K562 (cell line): ENCODE measurements at regions not wholly inside any gene's neighbourhood (a gene's known extent, or its start where the extent isn't known, plus 50 kb on each side); places are given as distances from the start of the nearest gene placed in this dataset.

Source experiments
- ATAC-seq: fragments of 200-7000 bp; cut with Tn5 transposase; 3 replicates; pipeline ENCODE4 v1.9.1; 2020; ENCODE audit warnings: moderate library complexity
- BruUV-seq: library from RNA; stranded (reverse); fragments of 400-500 nt; replicated peaks from 2 replicates; lab custom pipeline; 2021; lab: Mats Ljungman, UMichigan
- CTCF ChIA-PET: fragments of 300-600 bp; formaldehyde crosslinking; extraction: SDS; loops from one replicate; lab custom pipeline; 2021; ENCODE audit warnings: low intra/inter-chr PET ratio; lab: Yijun Ruan, JAX
- POLR2A ChIA-PET: fragments of 300-600, 350-650 bp; sonication (Branson Sonifier 250); formaldehyde crosslinking; extraction: SDS; loops from one replicate; lab custom pipeline; 2021; ENCODE audit warnings: antibody characterized with exemption, inconsistent platforms; lab: Yijun Ruan, JAX
- DNase-seq, 4 experiments: peaks; one replicate each; pipeline versions ENCODE4 v3.0.0 to v3.0.0-alpha.2; 2011 to 2018; ENCODE audit warnings: low spot score in 3 of 4, mixed read lengths in 3 of 4; ENCODE audit errors: extremely low read depth in 1 of 4
- FAIRE-seq: peaks from 2 replicates; lab custom pipeline; 2011; peaks lifted over from hg19 to GRCh38; lab: Jason Lieb, UNC
- H2AFZ ChIP-seq: 2 replicates; pipeline ENCODE4 v1.6.0; 2011; ENCODE audit warnings: low read depth, low read length, control low read depth, inconsistent platforms
- H3K27ac ChIP-seq: fragments of 200-600 bp; 3 replicates; pipeline ENCODE4 v1.8.0; 2011; ENCODE audit warnings: low read depth, mild to moderate bottlenecking, control low read depth, inconsistent platforms, low read length, moderate library complexity, mixed read lengths; ENCODE audit errors: extremely low read depth
- H3K27me3 ChIP-seq, 2 experiments: fragments of 300-600 bp in 1 of 2; 2 replicates in 1 of 2; 3 replicates in 1 of 2; pipeline versions ENCODE4 v1.6.0 to v1.8.0; 2011; ENCODE audit warnings: inconsistent platforms in 2 of 2, low read length in 2 of 2, mild to moderate bottlenecking in 1 of 2, mixed read lengths in 1 of 2, moderate library complexity in 1 of 2; ENCODE audit not compliant: control insufficient read depth in 2 of 2, insufficient read depth in 2 of 2
- H3K36me3 ChIP-seq: fragments of 300-600 bp; 3 replicates; pipeline ENCODE4 v1.8.0; 2011; ENCODE audit warnings: mild to moderate bottlenecking, low read length, inconsistent platforms; ENCODE audit not compliant: control insufficient read depth, insufficient read depth
- H3K4me1 ChIP-seq, 2 experiments: fragments of 200-600 bp in 1 of 2; replicated peaks in 1 of 2; 2 replicates in 1 of 2; 3 replicates in 1 of 2; pipeline versions ENCODE4 v1.5.1 to v1.8.0; 2011; ENCODE audit warnings: inconsistent platforms in 2 of 2, low read length in 2 of 2, mild to moderate bottlenecking in 1 of 2, mixed read lengths in 1 of 2, moderate library complexity in 1 of 2; ENCODE audit not compliant: control insufficient read depth in 2 of 2, insufficient read depth in 2 of 2
- H3K4me2 ChIP-seq: 2 replicates; pipeline ENCODE4 v1.6.1; 2011; ENCODE audit warnings: low read length, control low read depth, inconsistent platforms, mixed read lengths; ENCODE audit not compliant: insufficient read depth
- H3K4me3 ChIP-seq: fragments of 200-600 bp; sonication (generic), shearing (Covaris generic); 2 replicates; pipeline ENCODE4 v1.5.1; 2016; ENCODE audit warnings: control low read depth, inconsistent platforms
- H3K79me2 ChIP-seq: fragments of 200-600 bp; 3 replicates; pipeline ENCODE4 v1.8.0; 2011; ENCODE audit warnings: low read length, inconsistent platforms; ENCODE audit not compliant: control insufficient read depth, insufficient read depth
- H3K9ac ChIP-seq, 2 experiments: 2 replicates each; pipeline versions ENCODE4 v1.6.0 to v1.6.1; 2011; ENCODE audit warnings: low read depth in 2 of 2, low read length in 2 of 2, control low read depth in 1 of 2, inconsistent platforms in 1 of 2, mild to moderate bottlenecking in 1 of 2, mixed read lengths in 1 of 2; ENCODE audit not compliant: insufficient read depth in 1 of 2
- H3K9me1 ChIP-seq: one replicate; pipeline ENCODE4 v1.6.0; 2011; ENCODE audit warnings: inconsistent platforms, mild to moderate bottlenecking, low read length, moderate library complexity; ENCODE audit not compliant: control insufficient read depth, insufficient read depth
- H3K9me3 ChIP-seq: replicated peaks from 2 replicates; pipeline ENCODE4 v1.5.1; 2011; ENCODE audit warnings: low read depth, low read length, inconsistent platforms; ENCODE audit not compliant: control insufficient read depth, insufficient read depth
- H4K20me1 ChIP-seq: replicated peaks from 2 replicates; pipeline ENCODE4 v1.6.1; 2011; ENCODE audit warnings: low read length, inconsistent platforms, mixed read lengths; ENCODE audit not compliant: control insufficient read depth, insufficient read depth
- BRCA1 ChIP-seq, 2 experiments: fragments of 450-650 bp in 1 of 2; sonication (generic) in 1 of 2; formaldehyde crosslinking in 1 of 2; IDR thresholded peaks; 2 replicates each; pipeline versions ENCODE4 v1.5.0 to v1.6.1; 2017 to 2020; ENCODE audit warnings: mild to moderate bottlenecking in 1 of 2, missing genetic modification reagents in 1 of 2
- CCNT2 ChIP-seq: IDR thresholded peaks from 2 replicates; pipeline ENCODE4 v1.6.1; 2011; ENCODE audit warnings: borderline replicate concordance, low read depth, mild to moderate bottlenecking, moderate library complexity, mixed read lengths, low read length; ENCODE audit not compliant: insufficient read length; ENCODE audit errors: extremely low read depth
- CHCHD3 ChIP-seq: fragments of 250-450 bp; sonication (Bioruptor Pico); IDR thresholded peaks from 2 replicates; pipeline ENCODE4 v2.1.2; 2022; ENCODE audit warnings: mild to moderate bottlenecking
- DMBX1 ChIP-seq: fragments of 250-450 bp; sonication (Bioruptor Pico); IDR thresholded peaks from 2 replicates; pipeline ENCODE4 v1.8.0; 2022; ENCODE audit warnings: inconsistent platforms, mild to moderate bottlenecking, moderate library complexity, borderline replicate concordance
- E2F1 ChIP-seq: sonication (generic); formaldehyde crosslinking; IDR thresholded peaks from 2 replicates; pipeline ENCODE4 v1.8.1; 2023; ENCODE audit warnings: mild to moderate bottlenecking, missing genetic modification reagents, moderate library complexity
- FOXA3 ChIP-seq, 2 experiments: fragments of 450-650 bp in 1 of 2; sonication (generic) in 1 of 2; formaldehyde crosslinking; IDR thresholded peaks in 1 of 2; conservative IDR thresholded peaks in 1 of 2; 2 replicates each; pipeline versions ENCODE4 v1.4.0 to v1.8.0; 2020 to 2022; ENCODE audit warnings: mild to moderate bottlenecking in 2 of 2, missing genetic modification reagents in 1 of 2
- GATAD2A ChIP-seq: fragments of 450-650 bp; IDR thresholded peaks from 2 replicates; pipeline ENCODE4 v1.6.1; 2017
- KDM2B ChIP-seq: fragments of 250-450 bp; sonication (Bioruptor Pico); IDR thresholded peaks from 2 replicates; pipeline ENCODE4 v1.8.0; 2021; ENCODE audit warnings: mild to moderate bottlenecking, moderate library complexity
- TAF15 ChIP-seq: fragments of 200-400 bp; formaldehyde crosslinking; IDR thresholded peaks from 2 replicates; pipeline ENCODE4 v1.6.1; 2017; ENCODE audit warnings: mild to moderate bottlenecking, low read depth, low read length, moderate library complexity
- ZNF253 ChIP-seq: fragments of 250-450 bp; sonication (Bioruptor Pico); conservative IDR thresholded peaks from 2 replicates; pipeline ENCODE4 v1.6.1; 2021; ENCODE audit warnings: mild to moderate bottlenecking
- ZNF436 ChIP-seq: fragments of 250-450, 450-650 bp; sonication (Bioruptor Pico); formaldehyde crosslinking; IDR thresholded peaks from 2 replicates; pipeline ENCODE4 v1.7.0; 2020; ENCODE audit warnings: mild to moderate bottlenecking
- WGBS: fragments of 100-300 bp; shearing (Covaris generic); methylation state at CpG from one replicate; pipeline ENCODE4 v1.1.6; 2016; ENCODE audit warnings: low coverage, mixed read lengths; ENCODE audit not compliant: insufficient coverage; ENCODE audit errors: missing lambda C conversion rate; 5-methylcytosine and 5-hydroxymethylcytosine counted together
- in situ Hi-C: fragments of 300-500 bp; cut with MboI; formaldehyde crosslinking; loops from 4 replicates; pipeline ENCODE4 v1.15.0; 2018; ENCODE audit warnings: inconsistent platforms, mixed read lengths
- intact Hi-C: fragments of 100-400 bp; cut with micrococcal nuclease; formaldehyde crosslinking; loops from 2 replicates; pipeline ENCODE4 v1.14.2; 2022

GRCh38 chr18:77376733-77377094 is 127.1 kb downstream of the GALR1 start:
- ChIA-PET CTCF (no interaction called here), POLR2A (no interaction called here)
- no peaks in the 10 kb centered on the region for H3K9me1 ChIP-seq
- no peak overlapping the region for H2AFZ ChIP-seq
- no peaks in the 10 kb centered on the region for H3K79me2 ChIP-seq
- FAIRE-seq = no peak
- H3K27me3 ChIP-seq = peaks cover 0 to 13% of the 10 kb centered on the region in 2 experiments; a peak in 1 of 5 replicates
- no peak for ATAC-seq
- H3K4me3 ChIP-seq = no peak overlapping the region
- H3K9me3 ChIP-seq = no peaks in the 10 kb centered on the region
- no peak overlapping the region for H3K4me2 ChIP-seq
- H3K9ac ChIP-seq = no peak overlapping the region
- no TSS peak for BruUV-seq
- H3K27ac ChIP-seq = no peak overlapping the region
- in situ Hi-C loops (no loop called here), intact Hi-C loops (no loop called here)
- H3K36me3 ChIP-seq = no peaks in the 10 kb centered on the region
- H3K4me1 ChIP-seq = no peaks in the 10 kb centered on the region
- whole genome bisulfite sequencing = 0% methylated on average over 8 of the region's 8 CpGs
- H4K20me1 ChIP-seq = no peaks in the 10 kb centered on the region
- no peak for DNase-seq
- no peak for TF ChIP-seq TAF15
- no peak for TF ChIP-seq ZNF253 (CRISPR knock-in tag)
- TF ChIP-seq CCNT2 = no peak
- TF ChIP-seq BRCA1 (IDR thresholded peaks at IDR 0.05) = no peak
- no peak for TF ChIP-seq BRCA1 (CRISPR knock-in tag; IDR thresholded peaks at IDR 0.05)
- no peak for TF ChIP-seq GATAD2A
- TF ChIP-seq E2F1 (CRISPR knock-in tag) = no peak
- no peak for TF ChIP-seq ZNF436
- no peak for TF ChIP-seq DMBX1 (CRISPR knock-in tag)
- no peak for TF ChIP-seq FOXA3 (CRISPR knock-in tag; conservative IDR thresholded peaks at IDR 0.05 in 1 of 2, IDR thresholded peaks at IDR 0.05 in 1 of 2)
- TF ChIP-seq CHCHD3 (CRISPR knock-in tag) = no peak
- no peak for TF ChIP-seq KDM2B
